HG03097 (cell line): ENCODE measurements at regions not wholly inside any gene's neighbourhood (a gene's known extent, or its start where the extent isn't known, plus 50 kb on each side); places are given as distances from the start of the nearest gene placed in this dataset.

Source experiments
- ATAC-seq: cut with Tn5 transposase; IDR thresholded peaks from one replicate; pipeline ENCODE4 v1.9.1; 2021; ENCODE audit not compliant: unreplicated experiment, low FRiP score

DNA sequence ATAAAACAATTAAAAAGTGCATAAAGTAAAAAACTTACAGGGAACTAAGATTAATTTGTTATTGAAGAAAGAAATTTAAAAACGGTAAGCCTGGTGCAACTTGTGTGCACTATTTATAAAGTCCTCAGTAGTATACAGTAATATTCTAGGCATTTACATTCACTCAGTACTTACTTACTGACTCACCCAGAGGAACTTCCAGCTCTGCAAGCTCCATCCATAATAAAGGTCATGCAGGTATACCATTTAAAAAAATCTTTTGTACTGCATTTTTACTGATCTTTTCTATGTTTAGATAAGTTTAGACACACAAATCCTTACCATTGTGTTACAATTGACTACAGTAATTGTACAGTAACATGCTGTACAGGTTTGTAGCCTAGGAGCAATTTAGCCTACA, 51.5 kb upstream of the NXPH2 start:
- ATAC-seq: no peak

DNA sequence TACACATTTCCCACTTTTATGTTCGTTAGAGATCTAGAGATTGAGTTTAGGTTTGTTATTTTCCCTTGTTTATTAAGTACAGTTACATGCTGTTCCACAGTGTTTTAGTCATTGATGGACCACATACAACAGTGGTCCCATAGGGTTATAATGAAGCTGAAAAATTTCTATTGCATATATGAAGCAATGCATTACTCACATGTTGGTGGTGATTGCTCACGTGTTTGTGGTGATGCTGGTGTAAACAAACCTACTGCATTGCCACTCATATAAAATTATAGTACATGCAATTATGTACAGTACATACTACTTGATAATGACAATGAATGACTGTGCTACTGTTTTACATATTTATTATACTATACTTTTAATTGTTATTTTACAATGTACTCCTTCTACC, 51.0 kb upstream of the NXPH2 start:
- no peak for ATAC-seq

DNA sequence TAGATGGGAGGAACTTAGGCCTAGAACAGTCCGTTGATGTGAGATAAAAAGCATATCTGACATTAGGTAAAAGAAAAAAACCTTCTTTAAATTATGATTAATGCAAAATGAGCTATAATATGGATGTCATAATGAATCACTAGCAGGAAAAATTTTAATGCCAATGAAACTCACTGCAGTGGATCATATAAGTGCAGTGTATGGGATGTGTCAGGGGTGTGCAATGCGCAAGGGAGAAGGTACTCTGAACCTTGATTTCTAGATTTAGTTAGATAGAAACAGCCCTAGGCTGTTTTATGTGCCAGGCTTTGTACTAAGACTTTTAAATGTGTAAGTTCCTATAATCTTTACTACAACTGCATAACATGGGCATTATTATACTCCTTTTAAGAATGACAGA, 50.4 kb upstream of the NXPH2 start:
- ATAC-seq: no peak
